GM12878 (cell line): ENCODE measurements at regions not wholly inside any gene's neighbourhood (a gene's known extent, or its start where the extent isn't known, plus 50 kb on each side); places are given as distances from the start of the nearest gene placed in this dataset.

Experiments used
- ATAC-seq: fragments of 200-7000 bp; cut with Tn5 transposase; 3 replicates; pipeline ENCODE4 v1.9.1; 2020; ENCODE audit warnings: mild to moderate bottlenecking, moderate library complexity
- BruUV-seq: library from RNA; stranded (reverse); fragments of 400-500 nt; replicated peaks from 2 replicates; lab custom pipeline; 2021; lab: Mats Ljungman, UMichigan
- CTCF ChIA-PET: fragments of 300-600 bp; sonication (Branson Sonifier 250); formaldehyde crosslinking; extraction: SDS; loops from one replicate; lab custom pipeline; 2021; ENCODE audit warnings: inconsistent platforms; lab: Yijun Ruan, JAX
- POLR2A ChIA-PET: fragments of 350-600 bp; formaldehyde crosslinking; extraction: SDS; loops from one replicate; lab custom pipeline; 2021; ENCODE audit warnings: inconsistent platforms; lab: Charles Lee
- RAD21 ChIA-PET: fragments of 300-600 bp; sonication (Branson Sonifier 250); formaldehyde crosslinking; loops from one replicate; lab custom pipeline; 2023; ENCODE audit warnings: antibody characterized with exemption; ENCODE audit not compliant: unreplicated experiment; lab: Charles Lee
- SMC1A ChIA-PET: fragments of 300-600 bp; sonication (Branson Sonifier 250); formaldehyde crosslinking; loops from one replicate; lab custom pipeline; 2023; ENCODE audit not compliant: unreplicated experiment, uncharacterized antibody; lab: Charles Lee
- DNase-seq: peaks from one replicate; pipeline ENCODE4 v3.0.0-alpha.2; 2011; ENCODE audit warnings: low read depth, low spot score
- FAIRE-seq: peaks from 3 replicates; lab custom pipeline; 2011; peaks lifted over from hg19 to GRCh38; lab: Jason Lieb, UNC
- H2AFZ ChIP-seq: 2 replicates; pipeline ENCODE4 v1.6.0; 2011; ENCODE audit warnings: low read depth, low read length, control low read depth; ENCODE audit not compliant: control insufficient read depth
- H3K27ac ChIP-seq: 2 replicates; pipeline ENCODE4 v1.5.1; 2011; ENCODE audit warnings: control low read depth; ENCODE audit not compliant: control insufficient read depth, insufficient read depth
- H3K27me3 ChIP-seq, 2 experiments: replicated peaks in 1 of 2; 2 replicates each; pipeline versions ENCODE4 v1.6.0 to v1.6.1; 2011; ENCODE audit warnings: low read length in 1 of 2; ENCODE audit not compliant: control insufficient read depth in 2 of 2, insufficient read depth in 2 of 2
- H3K36me3 ChIP-seq, 2 experiments: 2 replicates each; pipeline ENCODE4 v1.5.1; 2011; ENCODE audit warnings: low read length in 1 of 2; ENCODE audit not compliant: control insufficient read depth in 2 of 2, insufficient read depth in 2 of 2
- H3K4me1 ChIP-seq: 2 replicates; pipeline ENCODE4 v1.6.1; 2011; ENCODE audit warnings: mild to moderate bottlenecking, low read length, moderate library complexity, mixed read lengths; ENCODE audit not compliant: control insufficient read depth, insufficient read depth
- H3K4me2 ChIP-seq: 2 replicates; pipeline ENCODE4 v1.6.0; 2011; ENCODE audit warnings: control low read depth; ENCODE audit not compliant: control insufficient read depth, insufficient read depth
- H3K4me3 ChIP-seq: fragments of 200-600 bp; sonication (generic); 2 replicates; pipeline ENCODE4 v1.5.1; 2016
- H3K79me2 ChIP-seq: 2 replicates; pipeline ENCODE4 v1.6.0; 2011; ENCODE audit warnings: low read length; ENCODE audit not compliant: control insufficient read depth, insufficient read depth
- H3K9ac ChIP-seq: 2 replicates; pipeline ENCODE4 v1.8.0; 2011; ENCODE audit warnings: low read length, control low read depth, mixed read lengths; ENCODE audit not compliant: control insufficient read depth, insufficient read depth
- H3K9me3 ChIP-seq: replicated peaks from 3 replicates; pipeline ENCODE4 v1.5.1; 2011; ENCODE audit warnings: mild to moderate bottlenecking, low read length; ENCODE audit not compliant: control insufficient read depth, insufficient read depth
- H4K20me1 ChIP-seq: 2 replicates; pipeline ENCODE4 v1.6.0; 2011; ENCODE audit not compliant: control insufficient read depth, insufficient read depth
- BMI1 ChIP-seq: fragments of 450-650 bp; IDR thresholded peaks from 2 replicates; pipeline ENCODE4 v1.6.1; 2016; ENCODE audit warnings: mild to moderate bottlenecking, moderate library complexity, borderline replicate concordance
- EZH2 ChIP-seq: IDR thresholded peaks from 2 replicates; pipeline ENCODE4 v1.6.1; 2012; ENCODE audit warnings: low read depth, mild to moderate bottlenecking, control low read depth, inconsistent platforms, low read length, borderline replicate concordance; ENCODE audit not compliant: control insufficient read depth
- IKZF1 ChIP-seq: fragments of 450-650 bp; conservative IDR thresholded peaks from 2 replicates; pipeline ENCODE4 v1.6.1; 2017; ENCODE audit warnings: antibody characterized with exemption, mild to moderate bottlenecking
- JUNB ChIP-seq: IDR thresholded peaks from 2 replicates; pipeline ENCODE4 v1.6.1; 2016; ENCODE audit warnings: antibody characterized with exemption, mild to moderate bottlenecking
- NR2F1 ChIP-seq: fragments of 450-650 bp; conservative IDR thresholded peaks from 2 replicates; pipeline ENCODE4 v1.6.1; 2017; ENCODE audit warnings: mild to moderate bottlenecking
- SMARCA5 ChIP-seq: fragments of 450-650 bp; IDR thresholded peaks from 2 replicates; pipeline ENCODE4 v1.6.1; 2017; ENCODE audit warnings: mild to moderate bottlenecking
- SMC3 ChIP-seq: IDR thresholded peaks from 2 replicates; pipeline ENCODE4 v1.6.1; 2011; ENCODE audit warnings: low read length, improper control_type of control experiment, borderline replicate concordance
- TARDBP ChIP-seq: IDR thresholded peaks from 2 replicates; pipeline ENCODE4 v1.6.1; 2016; ENCODE audit warnings: borderline replicate concordance
- ZBTB40 ChIP-seq: fragments of 450-650 bp; IDR thresholded peaks from 2 replicates; pipeline ENCODE4 v1.6.1; 2016; ENCODE audit warnings: mild to moderate bottlenecking, moderate library complexity, borderline replicate concordance
- WGBS: methylation state at CpG from one replicate; pipeline ENCODE4 v1.1.6; 2016; ENCODE audit warnings: low lambda C conversion rate; ENCODE audit not compliant: insufficient replicate concordance, insufficient coverage; ENCODE audit errors: missing lambda C conversion rate; 5-methylcytosine and 5-hydroxymethylcytosine counted together
- in situ Hi-C: fragments of 300-500 bp; cut with MboI; formaldehyde crosslinking; loops from 9 replicates; pipeline ENCODE4 v1.14.3; 2018; ENCODE audit warnings: mixed read lengths
- intact Hi-C: fragments of 100-400 bp; cut with micrococcal nuclease; formaldehyde crosslinking; loops from one replicate; pipeline ENCODE4 v1.14.2; 2022; ENCODE audit not compliant: unreplicated experiment

DNA sequence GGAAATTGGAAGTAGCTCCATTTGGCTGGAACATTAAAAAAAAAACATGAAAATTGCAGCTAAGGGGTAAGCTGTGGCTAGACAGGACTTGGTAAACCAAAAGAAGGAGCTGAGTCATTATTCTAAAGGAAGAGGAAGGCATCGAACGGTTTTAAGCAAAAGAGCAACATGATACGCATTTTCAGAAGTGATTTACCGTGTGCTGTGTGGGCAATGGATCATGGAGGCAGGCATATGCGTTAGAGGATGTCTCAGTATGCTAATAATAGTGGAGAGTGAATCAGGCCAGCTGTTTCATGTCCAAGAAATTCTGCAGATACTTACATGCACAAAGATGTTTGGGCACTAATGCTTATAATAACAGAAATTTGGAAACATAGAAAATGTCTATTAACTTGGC lies 409.1 kb upstream of the ATP11B start:
- H3K4me1 ChIP-seq = no peaks in the 10 kb centered on the region
- RAD21 ChIA-PET = no interaction called here
- WGBS = 0% methylated on average over 5 of the region's 5 CpGs
- no peaks in the 10 kb centered on the region for H4K20me1 ChIP-seq
- CTCF ChIA-PET = interaction anchor here (1.1 kb wide), 1 partner anchor 9 kb away, joined by 4 read pairs; no protein-coding TSS in a partner anchor
- H3K9ac ChIP-seq = no peak overlapping the region
- H3K4me2 ChIP-seq = no peak overlapping the region
- no peaks in the 10 kb centered on the region for H3K36me3 ChIP-seq
- H2AFZ ChIP-seq = no peak overlapping the region
- no peaks in the 10 kb centered on the region for H3K79me2 ChIP-seq
- in situ Hi-C loops = no loop called here
- intact Hi-C loops = no loop called here
- ATAC-seq (no peak), FAIRE-seq (no peak), DNase-seq (no peak)
- POLR2A ChIA-PET = no interaction called here
- H3K9me3 ChIP-seq = no peaks in the 10 kb centered on the region
- SMC1A ChIA-PET = no interaction called here
- no peaks in the 10 kb centered on the region for H3K27me3 ChIP-seq
- H3K27ac ChIP-seq = no peak overlapping the region
- no peak overlapping the region for H3K4me3 ChIP-seq
- TF ChIP-seq EZH2 = no peak
- BruUV-seq = no TSS peak

DNA sequence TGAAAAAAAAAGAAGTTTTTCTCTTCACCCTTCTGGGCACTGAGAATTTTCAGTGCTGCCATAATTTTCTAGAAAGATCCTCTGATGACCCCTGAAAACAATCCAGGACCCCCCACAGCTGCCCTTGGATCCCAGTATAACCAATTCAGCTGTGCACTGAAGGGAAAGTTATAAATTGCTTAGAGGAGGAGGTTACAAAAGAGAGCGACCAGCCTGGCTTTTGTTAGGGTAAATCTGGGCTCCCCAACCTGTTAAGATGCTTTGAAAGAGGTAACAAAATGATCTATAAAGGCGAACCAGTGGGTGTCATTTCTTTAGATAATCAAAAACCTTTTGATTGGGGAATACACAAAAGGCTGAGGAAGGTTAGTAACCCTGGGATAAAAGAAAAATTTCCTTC lies 407.9 kb upstream of the ATP11B start:
- BruUV-seq = no TSS peak
- POLR2A ChIA-PET = no interaction called here

More for the DNA sequence above, 407.9 kb upstream of the ATP11B start:
- ChIA-PET RAD21 (no interaction called here), SMC1A (no interaction called here), CTCF (no interaction called here)
- Histone ChIP-seq H4K20me1 (no peaks in the 10 kb centered on the region), H3K9ac (no peak overlapping the region), H3K4me1 (no peaks in the 10 kb centered on the region), H3K4me3 (no peak overlapping the region), H2AFZ (no peak overlapping the region), H3K79me2 (no peaks in the 10 kb centered on the region), H3K4me2 (no peak overlapping the region), H3K27ac (no peak overlapping the region), H3K36me3 (no peaks in the 10 kb centered on the region), H3K9me3 (no peaks in the 10 kb centered on the region), H3K27me3 (peaks cover 0 to under 1% of the 10 kb centered on the region in 2 experiments; a peak in 1 of 4 replicates)
- 3% methylated on average over 2 of the region's 2 CpGs for WGBS
- FAIRE-seq (no peak), ATAC-seq (no peak), DNase-seq (no peak)
- in situ Hi-C loops = no loop called here
- intact Hi-C loops = no loop called here
- TF ChIP-seq JUNB = no peak
- TF ChIP-seq IKZF1 = no peak
- TF ChIP-seq BMI1 = no peak
- TF ChIP-seq TARDBP = no peak
- TF ChIP-seq NR2F1 = no peak
- TF ChIP-seq SMARCA5 = no peak
- no peak for TF ChIP-seq SMC3
- TF ChIP-seq ZBTB40 = no peak
